A673 (cell line): ENCODE measurements at regions not wholly inside any gene's neighbourhood (a gene's known extent, or its start where the extent isn't known, plus 50 kb on each side); places are given as distances from the start of the nearest gene placed in this dataset.

Experiments
- BruUV-seq: library from RNA; stranded (reverse); fragments of 400-500 nt; replicated peaks from 2 replicates; lab custom pipeline; 2021; lab: Mats Ljungman, UMichigan
- CTCF ChIA-PET: fragments of 300-600 bp; sonication (Branson Sonifier 250); formaldehyde crosslinking; loops from one replicate; lab custom pipeline; 2022; ENCODE audit warnings: antibody characterized with exemption; lab: Charles Lee
- POLR2A ChIA-PET: fragments of 300-600 bp; sonication (Branson Sonifier 250); formaldehyde crosslinking; loops from one replicate; lab custom pipeline; 2022; ENCODE audit warnings: antibody characterized with exemption; ENCODE audit not compliant: low non-redundant PET; lab: Charles Lee
- DNase-seq: peaks from one replicate; pipeline ENCODE4 v3.0.0-alpha.2; 2015; ENCODE audit warnings: low spot score
- H3K27ac ChIP-seq: fragments of 200-600 bp; sonication (generic); 2 replicates; pipeline ENCODE4 v1.5.1; 2016; ENCODE audit warnings: mixed run types, low read depth, mild to moderate bottlenecking, mixed read lengths, antibody characterized with exemption, low read length; ENCODE audit not compliant: poor library complexity, severe bottlenecking
- H3K27me3 ChIP-seq: fragments of 200-600 bp; sonication (generic); replicated peaks from 2 replicates; pipeline ENCODE4 v1.6.1; 2017; ENCODE audit warnings: mixed run types, low read depth, mild to moderate bottlenecking, mixed read lengths, antibody characterized with exemption, low read length; ENCODE audit not compliant: insufficient read depth, poor library complexity
- H3K36me3 ChIP-seq: fragments of 200-600 bp; sonication (generic); 2 replicates; pipeline ENCODE4 v1.6.1; 2016; ENCODE audit warnings: mixed run types, mild to moderate bottlenecking, mixed read lengths, antibody characterized with exemption, low read length; ENCODE audit not compliant: insufficient read depth, poor library complexity, severe bottlenecking
- H3K4me1 ChIP-seq: fragments of 200-600 bp; sonication (generic); 2 replicates; pipeline ENCODE4 v1.6.1; 2017; ENCODE audit warnings: mixed run types, mild to moderate bottlenecking, mixed read lengths, antibody characterized with exemption, low read length; ENCODE audit not compliant: insufficient read depth, poor library complexity, severe bottlenecking
- H3K4me3 ChIP-seq: fragments of 200-600 bp; sonication (generic); 2 replicates; pipeline ENCODE4 v1.5.1; 2016; ENCODE audit warnings: low read depth, mixed run types, mild to moderate bottlenecking, mixed read lengths, low read length; ENCODE audit not compliant: poor library complexity, severe bottlenecking
- H3K9me3 ChIP-seq: fragments of 200-600 bp; sonication (generic); 2 replicates; pipeline ENCODE4 v1.6.1; 2016; ENCODE audit warnings: mixed run types, low read depth, mild to moderate bottlenecking, mixed read lengths, antibody characterized with exemption, low read length; ENCODE audit not compliant: poor library complexity, severe bottlenecking
- CTCF ChIP-seq: fragments of 300-800, 200-600 bp; sonication (generic); conservative IDR thresholded peaks from 2 replicates; pipeline ENCODE4 v1.5.1; 2017; ENCODE audit warnings: low read depth, mild to moderate bottlenecking, antibody characterized with exemption, low read length, moderate library complexity, mixed read lengths
- EZH2 ChIP-seq: fragments of 200-600 bp; sonication (generic); IDR thresholded peaks from 2 replicates; pipeline ENCODE4 v1.6.1; 2017; ENCODE audit warnings: borderline replicate concordance, low read depth, mild to moderate bottlenecking, mixed read lengths, antibody characterized with exemption, low read length; ENCODE audit not compliant: poor library complexity, severe bottlenecking
- intact Hi-C: fragments of 100-400 bp; cut with micrococcal nuclease; formaldehyde crosslinking; loops from one replicate; pipeline ENCODE4 v1.10.0; 2022; ENCODE audit not compliant: unreplicated experiment

- TF ChIP-seq CTCF (peak; percentile 89), EZH2 (no peak)
- POLR2A ChIA-PET, result no interaction called here
- peak; percentile 69 for DNase-seq
- Histone ChIP-seq H3K27me3 (no peaks in the 10 kb centered on the region), H3K36me3 (no peaks in the 10 kb centered on the region), H3K4me3 (no peak overlapping the region), H3K4me1 (no peaks in the 10 kb centered on the region), H3K27ac (no peak overlapping the region), H3K9me3 (no peaks in the 10 kb centered on the region)
- CTCF ChIA-PET, result no interaction called here
- intact Hi-C loops, result loop anchor here (5.0 kb wide), 1 partner anchor 521 kb away; the partner anchor contains the start of gene ADRA2A
- BruUV-seq, result no TSS peak
These were observed 521.7 kb downstream of the ADRA2A start for GRCh38 chr10:111598433-111599059.

DNA sequence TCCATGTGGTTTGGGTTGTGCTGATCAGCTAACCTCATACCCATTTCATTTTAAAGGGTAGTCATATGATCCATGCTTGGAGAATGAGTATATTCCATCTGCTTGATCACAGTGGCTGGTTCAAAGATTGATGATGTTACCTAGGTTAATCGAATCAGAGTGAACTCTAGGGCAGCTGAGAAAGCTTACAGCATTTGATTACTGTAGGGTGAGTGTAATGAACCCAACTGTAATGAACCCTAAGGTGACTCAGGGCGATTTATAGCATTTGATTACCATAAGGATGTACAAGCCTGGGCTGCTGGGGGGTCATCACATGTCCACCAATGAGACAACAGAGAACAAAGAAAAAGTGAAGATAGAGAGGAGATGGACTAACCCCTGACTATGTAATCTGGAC is 523.1 kb downstream of the ADRA2A start:
- BruUV-seq, result no TSS peak
- ChIA-PET POLR2A (no interaction called here), CTCF (no interaction called here)
- DNase-seq, result no peak
- no peaks in the 10 kb centered on the region for H3K9me3 ChIP-seq
- no peak overlapping the region for H3K27ac ChIP-seq
- intact Hi-C loops, result loop anchor here (5.0 kb wide), 1 partner anchor 523 kb away; the partner anchor contains the start of gene ADRA2A
- H3K4me1 ChIP-seq, result no peaks in the 10 kb centered on the region
- H3K36me3 ChIP-seq, result no peaks in the 10 kb centered on the region
- H3K27me3 ChIP-seq, result no peaks in the 10 kb centered on the region
- no peak overlapping the region for H3K4me3 ChIP-seq
- TF ChIP-seq EZH2, result no peak

DNA sequence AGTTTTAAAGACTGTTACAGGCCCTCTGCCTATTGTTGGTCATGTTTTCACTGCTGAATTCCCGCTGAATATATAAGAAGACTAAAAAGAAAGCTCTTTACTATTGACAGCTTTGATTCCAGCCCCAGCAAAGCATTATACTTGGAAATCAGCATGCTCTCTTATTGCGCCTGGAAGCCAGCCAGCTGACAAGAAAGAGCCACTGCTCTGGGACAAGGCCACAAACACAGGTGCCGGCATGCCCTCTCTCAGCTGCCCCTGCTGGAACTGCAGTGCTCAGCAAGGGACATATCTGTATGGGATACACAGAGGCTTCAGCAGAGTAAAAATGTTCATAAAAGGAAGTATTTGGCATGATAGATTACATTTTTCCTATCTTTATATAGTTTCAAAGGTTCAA is 523.9 kb downstream of the ADRA2A start:
- no peaks in the 10 kb centered on the region for H3K4me1 ChIP-seq
- no TSS peak for BruUV-seq
- ChIA-PET POLR2A (no interaction called here), CTCF (no interaction called here)
- H3K27me3 ChIP-seq, result no peaks in the 10 kb centered on the region
- H3K36me3 ChIP-seq, result no peaks in the 10 kb centered on the region
- intact Hi-C loops, result no loop called here
- H3K4me3 ChIP-seq, result no peak overlapping the region
- no peaks in the 10 kb centered on the region for H3K9me3 ChIP-seq
- DNase-seq, result no peak
- no peak overlapping the region for H3K27ac ChIP-seq
- no peak for TF ChIP-seq CTCF
- no peak for TF ChIP-seq EZH2

- intact Hi-C loops, result no loop called here
- no peak for TF ChIP-seq EZH2
- TF ChIP-seq CTCF, result no peak
- Histone ChIP-seq H3K4me1 (no peaks in the 10 kb centered on the region), H3K4me3 (no peak overlapping the region), H3K36me3 (no peaks in the 10 kb centered on the region), H3K27ac (no peak overlapping the region), H3K9me3 (no peaks in the 10 kb centered on the region), H3K27me3 (no peaks in the 10 kb centered on the region)
- BruUV-seq, result no TSS peak
- POLR2A ChIA-PET, result no interaction called here
- CTCF ChIA-PET, result no interaction called here
- no peak for DNase-seq
These were observed 535.4 kb downstream of the ADRA2A start for GRCh38 chr10:111612273-111612672.
